Endothelial cell (in vitro differentiated cells): ENCODE measurements at regions not wholly inside any gene's neighbourhood (a gene's known extent, or its start where the extent isn't known, plus 50 kb on each side); places are given as distances from the start of the nearest gene placed in this dataset.
A peak's percentile ranks its signal among the peaks of the same experiment; 100 is the strongest.
"Not testable (repeated sequence)": the region's sequence is repeated elsewhere in the genome, so short reads cannot be mapped to it uniquely, and the experiment has no call there.

Experiments
- DNase-seq: peaks from one replicate; pipeline ENCODE4 v3.0.0; 2021; ENCODE audit warnings: low spot score
- H3K27ac Mint-ChIP-seq: one replicate; pipeline ENCODE4 v1.8.0; 2021; ENCODE audit warnings: mixed read lengths, inconsistent platforms; ENCODE audit not compliant: unreplicated experiment
- H3K27me3 Mint-ChIP-seq: one replicate; pipeline ENCODE4 v1.8.0; 2021; ENCODE audit warnings: mild to moderate bottlenecking, moderate library complexity, mixed read lengths, inconsistent platforms; ENCODE audit not compliant: unreplicated experiment
- H3K36me3 Mint-ChIP-seq: one replicate; pipeline ENCODE4 v1.8.0; 2021; ENCODE audit warnings: mild to moderate bottlenecking, low read depth, mixed read lengths, inconsistent platforms; ENCODE audit not compliant: unreplicated experiment
- H3K4me1 Mint-ChIP-seq: one replicate; pipeline ENCODE4 v1.8.0; 2021; ENCODE audit warnings: mild to moderate bottlenecking, mixed read lengths, inconsistent platforms; ENCODE audit not compliant: unreplicated experiment
- H3K4me3 Mint-ChIP-seq: one replicate; pipeline ENCODE4 v1.8.0; 2021; ENCODE audit warnings: mild to moderate bottlenecking, mixed read lengths, inconsistent platforms; ENCODE audit not compliant: unreplicated experiment
- H3K9me3 Mint-ChIP-seq: one replicate; pipeline ENCODE4 v1.8.0; 2021; ENCODE audit warnings: mixed read lengths, inconsistent platforms; ENCODE audit not compliant: unreplicated experiment
- CTCF ChIP-seq: fragments of 200-600 bp; sonication (generic); IDR thresholded peaks from one replicate; pipeline ENCODE4 v1.5.0; 2021; ENCODE audit warnings: antibody characterized with exemption; ENCODE audit not compliant: unreplicated experiment

GRCh38 chr16:65373097-65373496, 251.2 kb upstream of the CDH11 start:
- H3K36me3 Mint-ChIP-seq = no peaks in the 10 kb centered on the region
- no peak overlapping the region for H3K4me3 Mint-ChIP-seq
- no peaks in the 10 kb centered on the region for H3K27me3 Mint-ChIP-seq
- peak overlapping the region; percentile 77 for H3K27ac Mint-ChIP-seq
- peaks cover 20% of the 10 kb centered on the region for H3K4me1 Mint-ChIP-seq
- no peak for DNase-seq
- H3K9me3 Mint-ChIP-seq = no peaks in the 10 kb centered on the region
- no peak for TF ChIP-seq CTCF

GRCh38 chr16:65372171-65372570, 250.3 kb upstream of the CDH11 start:
- Mint-ChIP-seq H3K27me3 (no peaks in the 10 kb centered on the region), H3K9me3 (no peaks in the 10 kb centered on the region), H3K4me3 (no peak overlapping the region), H3K4me1 (peaks cover 20% of the 10 kb centered on the region), H3K36me3 (no peaks in the 10 kb centered on the region), H3K27ac (no peak overlapping the region)
- no peak for TF ChIP-seq CTCF
- no peak for DNase-seq

- no peak overlapping the region for H3K27ac Mint-ChIP-seq
- H3K4me1 Mint-ChIP-seq = peaks cover 7% of the 10 kb centered on the region
- H3K27me3 Mint-ChIP-seq = no peaks in the 10 kb centered on the region
- H3K4me3 Mint-ChIP-seq = no peak overlapping the region
- H3K36me3 Mint-ChIP-seq = no peaks in the 10 kb centered on the region
- DNase-seq = no peak
- H3K9me3 Mint-ChIP-seq = no peaks in the 10 kb centered on the region
- TF ChIP-seq CTCF = no peak
Observed at GRCh38 chr16:65365732-65366715, 244.2 kb upstream of the CDH11 start.

- H3K4me1 Mint-ChIP-seq, DNase-seq, H3K4me3 Mint-ChIP-seq, H3K27me3 Mint-ChIP-seq, H3K36me3 Mint-ChIP-seq, H3K27ac Mint-ChIP-seq, H3K9me3 Mint-ChIP-seq: not testable (repeated sequence)
Observed at GRCh38 chr16:65356721-65357120, 234.9 kb upstream of the CDH11 start.

GRCh38 chr16:65355706-65356105, 233.8 kb upstream of the CDH11 start:
- Mint-ChIP-seq H3K36me3 (no peaks in the 10 kb centered on the region), H3K27ac (no peak overlapping the region), H3K4me1 (no peaks in the 10 kb centered on the region), H3K9me3 (no peaks in the 10 kb centered on the region), H3K4me3 (no peak overlapping the region), H3K27me3 (peaks cover 2% of the 10 kb centered on the region)
- no peak for DNase-seq
- TF ChIP-seq CTCF = no peak
